HG03442 (cell line): ENCODE measurements at regions not wholly inside any gene's neighbourhood (a gene's known extent, or its start where the extent isn't known, plus 50 kb on each side); places are given as distances from the start of the nearest gene placed in this dataset.

ENCODE experiments used
- ATAC-seq: cut with Tn5 transposase; IDR thresholded peaks from one replicate; pipeline ENCODE4 v1.9.1; 2021; ENCODE audit warnings: mild to moderate bottlenecking, moderate library complexity; ENCODE audit not compliant: unreplicated experiment

DNA sequence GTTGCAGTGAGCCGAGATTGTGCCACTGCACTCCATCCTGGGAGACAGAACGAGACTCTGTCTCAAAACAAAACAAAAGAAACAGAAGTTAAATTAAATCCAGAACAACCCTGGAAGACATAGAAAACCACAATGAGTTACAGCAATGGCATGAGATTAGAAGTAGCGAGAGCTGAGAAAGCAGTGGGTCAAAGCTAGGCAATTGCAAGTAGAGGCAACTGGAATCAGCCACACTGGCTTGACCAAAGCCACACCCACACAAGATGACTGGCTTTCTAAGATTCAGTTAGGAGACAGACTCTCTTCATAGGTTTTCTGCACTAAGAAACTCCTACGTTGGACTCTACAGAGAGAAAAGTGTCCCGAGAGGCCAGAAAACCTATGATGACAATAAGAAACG, 443.0 kb downstream of the GPM6A start:
- no peak for ATAC-seq

DNA sequence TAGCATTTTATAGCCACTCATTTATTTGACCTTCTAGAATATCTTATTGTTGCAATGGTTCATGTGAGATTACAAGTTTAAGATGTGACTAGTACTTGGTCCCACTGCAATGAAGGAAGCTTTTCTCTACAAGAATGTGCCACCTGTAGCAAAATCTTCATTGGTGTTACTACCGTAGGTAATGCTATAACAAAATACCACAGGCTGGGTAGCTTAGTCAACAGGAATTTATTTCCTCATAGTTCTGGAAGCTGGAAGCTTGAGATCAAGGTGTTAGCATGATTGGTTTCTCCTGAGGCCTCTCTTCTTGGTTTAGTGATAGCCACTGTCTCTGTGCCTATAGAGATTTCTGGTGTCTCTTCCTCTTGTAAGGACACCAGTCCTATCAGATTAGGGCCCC, 441.0 kb downstream of the GPM6A start:
- ATAC-seq = no peak

DNA sequence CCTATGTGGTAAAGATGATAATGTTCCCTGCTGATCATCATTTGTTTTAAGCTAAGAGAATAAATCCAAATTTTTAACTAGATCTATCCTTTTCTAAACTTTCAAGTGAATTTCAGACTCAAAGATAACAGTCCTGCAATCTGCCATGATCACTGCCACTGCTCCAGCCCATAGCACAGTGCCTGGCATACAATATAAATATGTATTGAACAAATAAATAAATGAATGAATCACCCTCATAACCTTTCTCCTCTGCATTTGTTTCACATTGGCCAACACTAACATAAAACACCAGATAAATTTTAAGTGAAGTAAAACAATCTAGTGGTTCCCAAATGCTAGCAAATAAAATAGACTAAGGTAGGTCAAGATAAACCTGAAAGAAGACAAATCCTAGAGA, 439.0 kb downstream of the GPM6A start:
- no peak for ATAC-seq

DNA sequence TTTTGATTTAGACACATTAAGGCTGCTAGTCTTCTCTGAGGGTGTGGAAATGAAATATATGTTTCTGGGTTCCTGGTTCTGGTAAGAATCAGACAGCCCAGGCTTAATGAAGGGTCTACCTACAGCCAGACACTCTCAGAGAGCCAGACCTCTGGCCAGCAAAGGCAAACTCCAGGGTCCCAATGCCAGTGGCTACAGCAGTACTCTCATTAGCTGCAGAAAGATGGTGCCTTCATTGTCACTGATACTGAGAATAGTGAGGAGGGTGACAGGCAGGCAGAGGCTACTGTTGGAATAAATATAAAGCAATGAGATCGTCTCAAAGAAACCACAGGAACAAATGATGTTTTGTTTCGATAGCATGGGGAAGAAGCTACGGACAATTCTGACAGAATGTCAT, 437.6 kb downstream of the GPM6A start:
- no peak for ATAC-seq

DNA sequence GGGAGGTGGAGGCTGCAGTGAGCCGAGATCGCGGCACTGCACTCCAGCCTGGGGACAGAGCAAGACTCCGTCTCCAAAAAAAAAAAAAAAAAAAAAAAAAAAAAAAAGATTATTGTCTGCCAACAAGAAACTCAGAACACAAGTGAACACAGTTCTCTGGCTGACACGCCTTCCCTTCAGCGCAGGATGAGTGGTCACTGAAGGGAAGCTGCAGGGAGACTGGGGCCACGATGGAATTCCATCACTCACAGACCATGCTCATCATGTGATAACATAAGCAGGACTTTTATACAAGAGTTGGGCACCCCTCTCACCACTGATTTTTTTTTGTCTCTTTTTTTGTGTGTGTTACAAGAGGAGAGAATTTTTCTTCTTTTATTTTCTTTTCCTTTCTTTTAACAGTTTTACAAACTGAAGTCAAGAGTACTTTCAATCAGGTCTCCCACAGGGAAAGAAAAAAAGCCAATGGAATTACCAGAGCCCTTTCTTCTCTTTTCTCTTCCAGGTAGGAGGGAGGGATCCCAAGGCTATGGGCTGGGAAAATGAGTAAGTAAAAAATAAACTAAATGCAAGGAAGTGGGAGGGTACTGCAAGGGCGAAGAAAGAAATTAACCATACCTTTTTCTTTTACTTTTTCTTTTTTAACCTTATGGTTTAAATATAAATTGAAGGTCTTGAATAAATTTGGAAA, 435.6 kb downstream of the GPM6A start:
- no peak for ATAC-seq

DNA sequence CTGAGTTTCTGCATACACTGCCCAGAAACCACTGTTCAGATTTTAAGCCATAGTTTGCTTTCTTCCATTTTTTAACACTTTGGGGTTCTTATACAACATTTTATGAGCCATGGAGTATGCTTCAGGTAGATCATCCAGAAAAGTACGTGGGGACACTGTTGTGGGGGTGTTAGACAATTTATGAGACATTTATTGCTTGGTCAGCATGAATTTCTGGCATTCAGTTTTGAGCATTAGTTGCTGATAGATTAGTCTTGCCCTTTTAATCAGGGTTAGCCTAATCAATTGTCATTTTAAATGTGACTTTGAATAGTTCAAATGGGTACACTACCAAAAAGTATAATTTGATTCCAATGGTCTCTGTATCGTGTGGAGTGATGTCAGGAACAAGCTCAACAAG, 434.9 kb downstream of the GPM6A start:
- ATAC-seq = no peak

DNA sequence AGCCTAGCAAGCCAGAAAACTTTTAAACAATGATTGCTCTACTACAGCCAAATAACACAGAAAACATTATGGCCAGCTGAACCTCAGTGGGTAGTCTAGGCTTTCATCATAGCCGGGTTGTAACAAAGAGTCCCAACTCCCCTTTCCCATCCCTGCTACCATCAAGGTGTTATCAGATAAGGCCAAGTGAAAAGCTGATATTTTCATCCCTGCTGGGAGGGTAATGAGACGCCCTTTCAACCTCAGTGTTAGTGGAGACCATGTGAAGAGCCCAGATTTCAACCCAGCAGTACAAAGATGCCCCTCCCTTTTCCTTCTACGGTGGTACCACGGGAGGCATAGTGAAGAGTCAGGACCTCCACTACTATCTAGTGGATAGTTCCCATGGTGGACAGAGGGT, 433.7 kb downstream of the GPM6A start:
- no peak for ATAC-seq

DNA sequence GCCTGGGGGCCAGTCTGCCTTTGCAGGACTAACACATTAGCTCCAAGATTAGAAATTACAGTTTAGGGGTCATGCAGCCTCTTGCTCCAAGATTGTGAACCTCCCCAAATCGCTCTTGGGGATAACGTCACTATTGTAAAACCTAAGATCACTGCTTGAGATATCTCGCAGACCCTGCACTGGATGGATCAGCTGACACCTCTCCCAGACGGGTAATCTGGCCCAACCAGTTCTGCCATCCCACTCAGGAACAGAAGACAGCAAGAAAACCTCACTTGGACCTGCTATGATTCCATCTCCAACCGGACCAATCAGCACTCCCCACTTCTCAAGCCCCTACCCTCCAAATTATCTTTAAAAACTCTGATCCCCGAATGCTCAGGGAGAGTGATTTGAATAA, 431.2 kb downstream of the GPM6A start:
- ATAC-seq = no peak

DNA sequence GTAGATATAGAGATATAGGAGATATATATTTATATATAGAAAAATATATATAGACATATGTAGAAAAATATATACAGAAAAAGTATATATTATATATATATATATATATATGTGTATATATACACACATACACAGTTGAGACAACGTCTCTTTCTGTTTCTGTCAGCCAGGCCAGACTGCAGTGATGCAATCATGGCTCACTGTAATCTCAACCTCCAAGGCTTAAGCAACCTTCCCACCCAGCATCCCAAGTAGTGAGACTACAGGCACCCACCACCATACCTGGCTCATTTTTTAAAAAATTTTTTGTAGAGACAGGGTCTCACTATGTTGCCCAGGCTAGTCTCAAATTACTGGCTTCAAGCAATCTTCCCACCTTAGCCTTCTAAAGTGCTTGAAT, 426.3 kb downstream of the GPM6A start:
- no peak for ATAC-seq

DNA sequence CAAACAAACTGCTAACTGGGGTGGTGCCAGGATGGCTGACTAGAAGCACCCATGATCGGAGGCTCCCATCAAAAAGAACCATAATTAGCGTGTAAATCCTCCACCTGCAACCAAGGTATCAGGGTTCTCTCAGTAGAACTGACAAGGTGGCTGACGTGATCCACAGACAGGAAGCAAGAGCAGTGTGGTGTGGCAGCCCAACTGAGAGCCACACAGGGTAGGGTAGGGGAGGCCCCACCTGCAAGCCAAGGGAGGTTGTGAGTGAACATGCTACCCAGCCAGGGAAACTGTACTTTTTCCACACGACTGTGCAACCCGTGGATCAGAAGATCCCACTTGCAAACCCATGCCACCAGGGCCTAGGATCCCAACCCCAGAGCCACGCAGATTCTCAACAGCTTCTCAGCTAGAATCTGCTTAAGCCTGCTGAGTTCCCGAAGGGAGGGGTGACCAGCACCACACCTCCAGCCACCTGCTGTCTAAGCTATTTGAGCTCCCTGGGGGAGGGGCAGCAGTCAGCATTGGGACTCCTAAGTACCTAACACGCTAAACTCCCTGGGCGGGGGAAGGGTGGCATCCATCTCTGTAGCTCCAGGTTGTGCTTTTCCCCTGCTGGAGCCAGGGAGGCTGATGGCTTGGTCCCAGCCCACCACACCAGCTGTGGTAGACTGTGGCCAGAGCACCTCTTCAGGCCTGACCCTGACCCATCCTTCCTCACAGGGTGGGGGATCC, 425.1 kb downstream of the GPM6A start:
- no peak for ATAC-seq

DNA sequence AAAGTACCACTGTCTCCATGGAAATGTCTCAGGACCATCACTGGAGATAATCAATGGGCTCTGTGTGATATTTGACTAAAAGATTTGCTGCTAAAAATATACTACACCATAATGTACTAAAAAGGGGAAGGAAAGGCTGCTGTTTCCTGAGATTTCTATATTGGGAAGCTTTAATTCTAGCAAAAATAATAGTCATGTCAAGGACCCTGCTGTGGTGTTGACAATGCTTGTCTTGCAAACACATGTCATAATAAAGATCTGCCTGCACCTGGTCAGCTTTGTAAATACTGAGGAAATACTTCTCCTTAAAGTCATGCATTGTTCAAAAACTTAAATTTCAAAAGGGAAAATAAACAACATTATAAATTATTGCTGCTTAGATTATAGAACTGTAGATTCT, 417.9 kb downstream of the GPM6A start:
- ATAC-seq = no peak

DNA sequence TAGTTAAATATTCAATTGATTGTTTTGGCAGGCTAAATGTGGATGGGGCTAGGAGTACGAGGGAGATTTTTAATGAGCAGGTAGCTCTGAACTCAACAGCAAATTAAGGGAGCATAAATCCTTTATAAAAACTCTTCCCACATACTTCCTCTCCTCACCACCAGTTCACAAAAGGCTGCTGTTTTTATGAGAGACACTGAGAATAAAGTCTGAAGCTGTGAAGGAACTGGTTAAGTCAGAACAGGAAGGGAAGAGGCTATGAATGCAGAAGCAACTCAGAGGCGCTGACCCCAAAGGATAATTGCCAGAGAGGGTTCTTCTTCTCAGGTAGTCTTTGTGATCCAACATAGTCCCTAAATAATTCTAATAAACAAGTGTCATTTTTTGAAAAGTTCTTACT, 406.1 kb downstream of the GPM6A start:
- no peak for ATAC-seq

DNA sequence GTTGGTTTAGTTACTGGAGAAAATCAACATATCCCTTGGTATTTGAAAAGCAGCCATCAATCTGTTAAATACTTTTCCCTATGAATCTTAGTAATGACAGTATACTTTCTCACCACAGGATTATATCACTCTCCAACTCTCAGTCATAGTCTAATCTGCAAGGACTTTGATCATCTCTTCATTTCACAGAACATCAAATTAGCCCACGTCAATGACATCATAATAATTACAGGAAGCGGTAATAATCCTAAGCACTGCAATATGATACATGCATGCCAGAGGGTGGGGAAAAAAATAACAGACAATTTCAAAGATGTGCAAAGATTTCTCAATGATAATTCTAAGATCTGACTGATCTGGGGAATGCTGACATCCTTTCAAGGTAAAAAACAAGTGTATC, 404.1 kb downstream of the GPM6A start:
- ATAC-seq = no peak

DNA sequence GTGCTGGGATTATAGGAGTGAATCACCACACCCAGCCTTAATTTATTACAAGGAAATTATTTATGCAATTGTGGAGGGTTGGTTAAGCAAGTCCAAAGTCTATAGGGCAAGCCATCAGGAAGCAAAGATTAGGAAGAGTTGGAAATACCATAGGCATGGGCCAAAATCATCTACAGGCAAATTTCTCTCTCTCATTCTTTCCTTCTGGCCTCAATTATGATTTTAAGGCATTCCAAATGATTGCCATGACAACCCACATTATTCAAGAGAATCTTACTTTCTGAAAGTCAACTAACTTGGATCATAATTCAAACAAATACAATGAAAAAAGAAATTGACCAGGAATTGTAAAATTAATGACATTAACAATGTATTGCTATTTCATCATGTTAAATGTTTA, 400.8 kb downstream of the GPM6A start:
- ATAC-seq = no peak

DNA sequence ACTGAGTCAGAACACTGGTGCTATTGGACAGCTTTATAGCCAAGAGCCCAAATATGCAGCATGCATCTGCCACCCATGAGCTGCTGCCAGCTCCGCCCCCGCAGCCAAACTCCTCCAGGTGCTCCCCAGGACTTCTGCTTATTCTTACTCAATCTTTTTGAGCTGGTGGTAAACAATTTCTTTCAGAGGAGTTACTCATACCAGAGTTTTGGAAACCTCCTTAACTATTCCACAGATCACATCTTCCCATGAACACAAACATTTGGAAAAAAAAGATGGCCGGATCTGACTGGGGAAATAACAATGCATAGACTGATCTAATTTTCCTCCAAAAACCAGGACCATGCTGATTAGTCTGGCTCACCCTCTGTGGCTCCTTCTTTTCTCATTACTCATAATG, 399.9 kb downstream of the GPM6A start:
- no peak for ATAC-seq

DNA sequence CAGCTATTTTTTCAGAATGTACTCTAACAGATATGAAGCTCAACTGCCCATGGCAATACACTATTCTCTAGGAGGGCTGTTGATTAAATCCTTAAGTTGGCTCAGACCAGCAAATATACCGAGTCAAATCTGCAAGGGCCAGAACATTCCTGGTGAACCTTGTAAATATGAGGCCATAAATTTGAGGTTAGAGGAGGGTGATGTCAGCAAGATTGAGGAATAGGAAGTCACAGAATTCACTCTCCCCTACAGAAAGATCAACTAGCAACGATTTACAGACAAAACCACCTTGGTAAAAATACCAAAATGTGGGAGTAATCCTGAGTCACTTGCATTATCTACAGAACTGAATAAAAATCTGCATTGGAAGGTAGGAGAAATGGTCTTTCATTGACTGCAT, 399.3 kb downstream of the GPM6A start:
- ATAC-seq = no peak

DNA sequence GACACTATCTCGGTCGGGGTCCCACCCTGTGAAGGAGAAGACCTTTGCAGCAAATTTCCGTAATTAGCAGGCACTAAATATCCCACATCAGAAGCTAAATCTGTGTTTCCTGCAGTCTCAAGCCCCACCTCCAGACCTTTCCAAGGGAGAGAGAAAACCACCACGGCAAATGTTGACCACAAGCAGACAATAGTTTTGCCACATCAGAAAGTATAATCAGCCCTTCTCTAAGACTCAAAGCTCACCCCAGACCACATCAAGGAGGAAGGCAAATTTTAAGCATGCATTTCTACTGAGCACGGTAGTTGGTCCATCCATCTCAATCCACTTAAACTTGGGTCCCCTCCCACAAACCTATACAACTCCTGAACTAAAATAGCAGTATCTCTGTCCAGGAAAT, 398.5 kb downstream of the GPM6A start:
- no peak for ATAC-seq

DNA sequence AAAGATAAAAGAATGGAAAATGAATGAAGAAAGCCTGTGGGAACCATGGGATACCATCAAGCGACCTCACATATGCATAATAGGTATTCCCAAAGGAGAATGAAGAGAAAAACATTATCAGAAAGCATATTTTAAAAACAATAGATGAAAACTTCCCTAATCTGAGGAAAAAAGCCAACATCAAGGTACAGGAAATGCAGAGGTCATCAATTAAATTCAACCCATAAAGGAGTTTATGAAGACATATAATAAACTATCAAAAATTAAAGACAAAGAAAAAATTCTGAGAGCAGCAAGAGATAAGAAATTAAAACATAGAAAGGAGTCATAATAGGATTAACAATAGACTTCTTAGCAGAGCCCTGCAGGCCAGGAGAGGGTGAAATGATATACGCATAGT, 397.5 kb downstream of the GPM6A start:
- no peak for ATAC-seq

DNA sequence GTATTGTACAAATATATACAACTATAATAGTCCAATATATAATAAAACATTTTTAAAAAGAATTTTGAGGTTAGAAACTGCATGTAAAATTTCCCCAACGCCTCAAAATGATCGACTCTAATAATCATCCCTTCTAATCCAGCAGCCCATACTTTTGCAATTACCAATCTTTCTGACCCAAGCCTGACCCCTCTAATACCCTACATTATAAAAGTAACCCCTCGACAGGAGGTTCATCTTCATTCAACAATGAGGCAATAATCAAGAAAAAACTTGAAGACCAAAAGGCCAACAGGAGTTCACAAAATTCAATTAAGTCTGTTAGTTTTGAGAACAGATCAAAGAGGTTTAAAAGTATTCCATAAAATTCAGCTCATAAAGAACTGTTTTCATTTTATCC, 393.5 kb downstream of the GPM6A start:
- no peak for ATAC-seq

DNA sequence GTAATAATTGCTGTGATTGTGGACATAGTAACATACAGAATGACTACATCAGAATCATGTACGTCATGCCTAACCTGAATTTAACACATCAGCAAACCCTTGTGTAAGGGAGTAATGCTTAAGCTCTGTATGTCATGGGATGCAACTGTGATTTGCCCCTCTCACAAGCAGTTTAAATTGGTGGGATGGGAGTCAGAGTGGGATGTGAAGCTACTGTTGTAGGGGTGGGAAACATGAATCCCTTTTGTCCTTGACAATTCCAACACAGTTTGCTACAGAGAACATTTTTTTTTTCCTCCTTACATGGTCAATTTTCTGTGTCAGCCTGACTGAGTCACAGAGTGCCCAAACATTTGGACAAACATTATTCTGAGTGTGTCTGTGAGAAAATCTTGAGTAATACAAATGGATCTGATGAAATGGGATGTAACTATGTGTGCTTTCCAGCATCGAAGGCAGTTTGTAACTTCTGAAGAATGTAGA, 392.8 kb downstream of the GPM6A start:
- no peak for ATAC-seq

DNA sequence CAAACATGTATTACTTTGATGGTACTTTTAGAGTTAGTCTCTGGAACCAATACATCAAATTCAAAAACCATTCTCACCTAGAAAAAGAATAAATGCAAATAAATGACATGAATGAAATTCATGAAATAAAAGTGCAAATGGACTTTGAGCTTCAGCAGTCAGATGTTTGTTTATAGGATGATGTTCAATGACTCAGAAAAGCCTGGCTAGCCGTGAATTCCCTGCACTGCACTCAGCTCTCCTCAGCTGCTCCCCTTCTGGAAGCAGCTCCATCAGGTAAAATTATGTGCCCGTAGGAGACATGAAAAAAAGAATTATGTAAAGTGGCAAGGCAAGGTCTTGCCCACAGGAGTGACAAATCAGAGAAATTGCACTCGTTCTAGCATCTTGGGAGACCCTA, 390.6 kb downstream of the GPM6A start:
- no peak for ATAC-seq

DNA sequence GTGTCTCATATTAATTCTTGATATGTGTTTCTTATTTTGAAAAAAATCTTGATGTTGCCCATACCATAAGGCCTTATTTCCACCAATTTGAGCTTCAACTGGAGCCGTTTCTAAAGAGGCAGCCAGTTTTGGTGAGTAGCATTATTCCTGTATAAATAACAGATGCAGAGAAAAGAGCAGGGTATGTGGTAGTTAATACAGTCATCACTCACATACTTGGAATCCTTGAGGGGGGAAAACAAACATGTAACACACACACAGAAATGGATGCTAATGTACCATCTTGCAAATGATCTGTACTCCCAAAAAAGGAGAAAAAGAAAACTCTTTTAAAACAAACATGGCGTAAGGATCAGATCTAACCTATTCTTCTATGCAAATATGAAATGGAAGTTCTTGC, 389.7 kb downstream of the GPM6A start:
- ATAC-seq = no peak

DNA sequence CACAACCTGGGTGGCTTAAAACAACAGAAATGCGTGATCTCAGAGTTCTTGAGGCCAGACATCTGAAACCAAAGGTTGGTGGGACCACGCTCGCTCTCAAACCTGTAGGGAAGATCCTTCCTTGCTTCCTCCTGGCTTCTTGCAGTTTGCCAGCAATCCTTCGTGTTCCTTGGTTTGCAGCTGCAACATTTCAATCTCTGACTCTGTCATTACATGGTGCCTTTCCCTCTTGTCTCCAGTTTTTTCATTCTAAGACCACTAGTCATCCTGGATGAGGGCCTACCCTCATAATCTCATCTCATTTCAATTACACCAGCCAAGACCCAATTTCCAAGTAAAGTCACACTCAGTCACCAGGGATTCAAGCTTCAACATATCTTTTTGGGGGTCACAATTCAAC, 388.0 kb downstream of the GPM6A start:
- ATAC-seq = no peak
